Parathyroid adenoma (tissue), 2 donors: ENCODE measurements at regions not wholly inside any gene's neighbourhood (a gene's known extent, or its start where the extent isn't known, plus 50 kb on each side); places are given as distances from the start of the nearest gene placed in this dataset.

Experiments
- H2AFZ ChIP-seq: fragments of 300-600 bp; sonication (generic); one replicate; pipeline ENCODE4 v1.7.0; 2017; ENCODE audit warnings: antibody characterized with exemption, mild to moderate bottlenecking
- H3K27ac ChIP-seq: fragments of 300-600 bp; sonication (generic); one replicate; pipeline ENCODE4 v1.7.0; 2017
- H3K27me3 ChIP-seq: fragments of 300-600 bp; sonication (generic); one replicate; pipeline ENCODE4 v1.7.0; 2017; ENCODE audit warnings: low read length; ENCODE audit not compliant: control insufficient read depth, insufficient read depth
- H3K36me3 ChIP-seq: fragments of 300-600 bp; sonication (generic); one replicate; pipeline ENCODE4 v1.7.0; 2017; ENCODE audit warnings: low read length; ENCODE audit not compliant: control insufficient read depth, insufficient read depth
- H3K4me1 ChIP-seq: fragments of 300-600 bp; sonication (generic); one replicate; pipeline ENCODE4 v1.7.0; 2017; ENCODE audit warnings: control low read depth
- H3K4me2 ChIP-seq: fragments of 300-600 bp; sonication (generic); one replicate; pipeline ENCODE4 v1.7.0; 2017; ENCODE audit warnings: low read length
- H3K4me3 ChIP-seq: fragments of 300-600 bp; sonication (generic); one replicate; pipeline ENCODE4 v1.7.0; 2017; ENCODE audit warnings: low read depth, low read length
- H3K79me2 ChIP-seq: fragments of 300-600 bp; sonication (generic); one replicate; pipeline ENCODE4 v1.7.0; 2017; ENCODE audit warnings: control low read depth
- H3K9ac ChIP-seq: fragments of 300-600 bp; sonication (generic); one replicate; pipeline ENCODE4 v1.7.0; 2017; ENCODE audit warnings: mild to moderate bottlenecking
- H3K9me3 ChIP-seq: fragments of 300-600 bp; sonication (generic); one replicate; pipeline ENCODE4 v1.7.0; 2017; ENCODE audit warnings: low read length; ENCODE audit not compliant: control insufficient read depth
- TF ChIP-seq, protein P1 (sequence below): fragments of 300-600 bp; sonication (generic); IDR thresholded peaks from one replicate; pipeline ENCODE4 v1.7.0; 2017; ENCODE audit warnings: antibody characterized with exemption, mild to moderate bottlenecking
- donor health status: primary hyperparathyroidism.

DNA sequence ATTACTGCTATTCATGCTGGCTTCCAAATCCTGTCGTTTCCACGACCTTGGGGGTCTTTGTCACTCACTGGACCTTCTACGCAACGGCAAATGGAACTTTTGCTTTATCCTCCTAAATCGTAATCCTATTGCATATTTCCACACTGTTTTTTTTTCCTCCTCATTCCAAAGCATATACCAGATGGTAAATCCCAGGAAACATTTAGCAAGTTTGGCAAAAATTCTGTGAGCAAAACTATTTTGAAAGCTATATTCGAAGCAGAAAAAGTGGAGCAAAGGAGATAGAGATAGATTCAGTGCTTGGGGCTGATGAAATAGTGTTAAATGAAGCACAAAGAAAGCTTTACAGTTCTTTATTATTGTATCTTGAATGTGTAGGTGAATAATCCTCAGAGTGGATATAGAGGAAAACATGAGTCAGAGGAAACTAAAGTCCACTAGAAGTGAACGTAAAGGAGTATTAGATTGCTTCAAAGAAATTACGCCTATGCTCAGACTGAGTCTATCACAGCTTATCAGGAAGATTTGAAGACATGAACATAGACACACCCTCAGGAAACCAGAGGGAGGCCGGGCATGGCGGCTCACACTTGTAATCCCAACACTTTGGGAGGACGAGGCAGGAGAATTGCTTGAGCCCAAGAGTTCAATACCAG, 50.2 kb upstream of the FAM9A start:
- no peaks in the 10 kb centered on the region for H3K27me3 ChIP-seq
- no peak overlapping the region for H3K9ac ChIP-seq
- no peak overlapping the region for H3K4me2 ChIP-seq
- no peaks in the 10 kb centered on the region for H3K9me3 ChIP-seq
- no peaks in the 10 kb centered on the region for H3K4me1 ChIP-seq
- H3K36me3 ChIP-seq: no peaks in the 10 kb centered on the region
- H3K27ac ChIP-seq: no peak overlapping the region
- no peaks in the 10 kb centered on the region for H3K79me2 ChIP-seq
- H2AFZ ChIP-seq: no peak overlapping the region
- H3K4me3 ChIP-seq: no peak overlapping the region
- TF ChIP-seq, protein P1, sequence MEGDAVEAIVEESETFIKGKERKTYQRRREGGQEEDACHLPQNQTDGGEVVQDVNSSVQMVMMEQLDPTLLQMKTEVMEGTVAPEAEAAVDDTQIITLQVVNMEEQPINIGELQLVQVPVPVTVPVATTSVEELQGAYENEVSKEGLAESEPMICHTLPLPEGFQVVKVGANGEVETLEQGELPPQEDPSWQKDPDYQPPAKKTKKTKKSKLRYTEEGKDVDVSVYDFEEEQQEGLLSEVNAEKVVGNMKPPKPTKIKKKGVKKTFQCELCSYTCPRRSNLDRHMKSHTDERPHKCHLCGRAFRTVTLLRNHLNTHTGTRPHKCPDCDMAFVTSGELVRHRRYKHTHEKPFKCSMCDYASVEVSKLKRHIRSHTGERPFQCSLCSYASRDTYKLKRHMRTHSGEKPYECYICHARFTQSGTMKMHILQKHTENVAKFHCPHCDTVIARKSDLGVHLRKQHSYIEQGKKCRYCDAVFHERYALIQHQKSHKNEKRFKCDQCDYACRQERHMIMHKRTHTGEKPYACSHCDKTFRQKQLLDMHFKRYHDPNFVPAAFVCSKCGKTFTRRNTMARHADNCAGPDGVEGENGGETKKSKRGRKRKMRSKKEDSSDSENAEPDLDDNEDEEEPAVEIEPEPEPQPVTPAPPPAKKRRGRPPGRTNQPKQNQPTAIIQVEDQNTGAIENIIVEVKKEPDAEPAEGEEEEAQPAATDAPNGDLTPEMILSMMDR: no peak
